ENCODE measurements at regions not wholly inside any gene's neighbourhood (a gene's known extent, or its start where the extent isn't known, plus 50 kb on each side); places are given as distances from the start of the nearest gene placed in this dataset.
"Not testable (repeated sequence)": the region's sequence is repeated elsewhere in the genome, so short reads cannot be mapped to it uniquely, and the experiment has no call there.

GRCh38 chr11:79661373-79661772 is 220.5 kb upstream of the TENM4 start:
- DNase-seq (ENCODE audit: low read depth in 2 of 2, low spot score in 1 of 2): no peak

GRCh38 chr11:79648766-79649520 is 208.1 kb upstream of the TENM4 start:
- DNase-seq (ENCODE audit: low read depth in 2 of 2, low spot score in 1 of 2): no peak

GRCh38 chr11:79637219-79637618 is 196.4 kb upstream of the TENM4 start:
- DNase-seq (ENCODE audit: low read depth in 2 of 2, low spot score in 1 of 2): no peak

GRCh38 chr11:79634905-79635304 is 194.1 kb upstream of the TENM4 start:
- DNase-seq (ENCODE audit: low read depth in 2 of 2, low spot score in 1 of 2): no peak

- DNase-seq (ENCODE audit: low read depth in 2 of 2, low spot score in 1 of 2): no peak
Measured at GRCh38 chr11:79627281-79627680, 186.5 kb upstream of the TENM4 start.

GRCh38 chr11:79626135-79627075 is 185.6 kb upstream of the TENM4 start:
- no peak for DNase-seq (ENCODE audit: low read depth in 2 of 2, low spot score in 1 of 2)

GRCh38 chr11:79623375-79623774 is 182.5 kb upstream of the TENM4 start:
- no peak for DNase-seq (ENCODE audit: low read depth in 2 of 2, low spot score in 1 of 2)

GRCh38 chr11:79617561-79617960 is 176.7 kb upstream of the TENM4 start:
- DNase-seq (ENCODE audit: low read depth in 2 of 2, low spot score in 1 of 2): no peak

GRCh38 chr11:79616392-79616851 is 175.6 kb upstream of the TENM4 start:
- DNase-seq (ENCODE audit: low read depth in 2 of 2, low spot score in 1 of 2): no peak

GRCh38 chr11:79615425-79615824 is 174.6 kb upstream of the TENM4 start:
- no peak for DNase-seq (ENCODE audit: low read depth in 2 of 2, low spot score in 1 of 2)

GRCh38 chr11:79610678-79611077 is 169.8 kb upstream of the TENM4 start:
- DNase-seq (ENCODE audit: low read depth in 2 of 2, low spot score in 1 of 2): no peak

GRCh38 chr11:79610139-79610538 is 169.3 kb upstream of the TENM4 start:
- no peak for DNase-seq (ENCODE audit: low read depth in 2 of 2, low spot score in 1 of 2)

- DNase-seq (ENCODE audit: low read depth in 2 of 2, low spot score in 1 of 2): no peak
Measured at GRCh38 chr11:79609511-79609910, 168.7 kb upstream of the TENM4 start.

- DNase-seq (ENCODE audit: low read depth in 2 of 2, low spot score in 1 of 2): not testable (repeated sequence)
Measured at GRCh38 chr11:79606461-79606860, 165.6 kb upstream of the TENM4 start.

- no peak for DNase-seq (ENCODE audit: low read depth in 2 of 2, low spot score in 1 of 2)
Measured at GRCh38 chr11:79600711-79601110, 159.9 kb upstream of the TENM4 start.

- DNase-seq (ENCODE audit: low read depth in 2 of 2, low spot score in 1 of 2): no peak
Measured at GRCh38 chr11:79594834-79595233, 154.0 kb upstream of the TENM4 start.

GRCh38 chr11:79592824-79593223 is 152.0 kb upstream of the TENM4 start:
- no peak for DNase-seq (ENCODE audit: low read depth in 2 of 2, low spot score in 1 of 2)

- no peak for DNase-seq (ENCODE audit: low read depth in 2 of 2, low spot score in 1 of 2)
Measured at GRCh38 chr11:79592406-79592805, 151.6 kb upstream of the TENM4 start.

GRCh38 chr11:79582434-79582833 is 141.6 kb upstream of the TENM4 start:
- no peak for DNase-seq (ENCODE audit: low read depth in 2 of 2, low spot score in 1 of 2)

- DNase-seq (ENCODE audit: low read depth in 2 of 2, low spot score in 1 of 2): no peak
Measured at GRCh38 chr11:79579063-79579462, 138.2 kb upstream of the TENM4 start.

- DNase-seq (ENCODE audit: low read depth in 2 of 2, low spot score in 1 of 2): no peak
Measured at GRCh38 chr11:79578116-79578515, 137.3 kb upstream of the TENM4 start.

GRCh38 chr11:79575701-79576100 is 134.9 kb upstream of the TENM4 start:
- DNase-seq (ENCODE audit: low read depth in 2 of 2, low spot score in 1 of 2): no peak

Measured in stimulated activated CD8-positive, alpha-beta memory T cell treated with anti-CD3 and anti-CD28 coated beads, Interleukin-4, amount 100 ng/mL, for 1 hour (primary cell).